IPS DF 6.9 (cell line): ENCODE measurements at regions not wholly inside any gene's neighbourhood (a gene's known extent, or its start where the extent isn't known, plus 50 kb on each side); places are given as distances from the start of the nearest gene placed in this dataset.

Experiments used
- DNase-seq: peaks from one replicate; pipeline ENCODE4 v3.0.0-alpha.2; 2013; ENCODE audit warnings: low read depth, low spot score
- H3K27ac ChIP-seq: one replicate; pipeline ENCODE4 v1.5.1; 2013; ENCODE audit warnings: low read length, control low read depth
- H3K27me3 ChIP-seq: 2 replicates; pipeline ENCODE4 v1.6.1; 2013; ENCODE audit warnings: mild to moderate bottlenecking, low read length; ENCODE audit not compliant: control insufficient read depth, insufficient read depth
- H3K36me3 ChIP-seq: 2 replicates; pipeline ENCODE4 v1.6.1; 2013; ENCODE audit warnings: low read length; ENCODE audit not compliant: control insufficient read depth, insufficient read depth
- H3K4me1 ChIP-seq: 2 replicates; pipeline ENCODE4 v1.6.1; 2013; ENCODE audit warnings: low read length; ENCODE audit not compliant: control insufficient read depth, insufficient read depth
- H3K4me3 ChIP-seq: 2 replicates; pipeline ENCODE4 v1.5.1; 2013; ENCODE audit warnings: mild to moderate bottlenecking, low read length
- H3K9me3 ChIP-seq: 2 replicates; pipeline ENCODE4 v1.6.1; 2013; ENCODE audit warnings: low read length, inconsistent platforms; ENCODE audit not compliant: control insufficient read depth, insufficient read depth
- WGBS: extraction: QIAGEN DNeasy Blood & Tissue Kit; methylation state at CpG from one replicate; pipeline ENCODE4 v1.1.7; 2013; ENCODE audit warnings: mixed read lengths, missing lambda C conversion rate; ENCODE audit not compliant: insufficient read length, insufficient coverage; 5-methylcytosine and 5-hydroxymethylcytosine counted together

DNA sequence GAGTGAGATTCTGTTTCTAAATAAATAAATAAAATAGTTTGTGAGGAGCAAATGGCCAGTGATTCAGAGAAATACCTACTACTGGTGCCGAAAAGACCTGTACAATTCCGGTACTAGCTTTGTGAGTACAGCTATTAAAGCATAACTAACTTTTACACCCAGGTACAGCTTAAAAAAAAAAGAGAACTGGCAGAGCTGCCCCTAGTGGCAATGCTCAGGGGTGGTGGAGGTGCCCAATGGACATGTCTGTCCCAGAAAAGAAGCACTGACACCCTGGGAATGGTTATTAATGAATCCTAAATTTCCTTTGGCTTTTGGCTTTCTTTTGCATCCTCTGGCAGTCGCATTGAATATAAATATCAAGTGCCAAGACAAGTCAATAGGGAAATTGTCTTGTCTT is 87.0 kb downstream of the LIPG start:
- Histone ChIP-seq H3K27me3 (no peaks in the 10 kb centered on the region), H3K36me3 (no peaks in the 10 kb centered on the region), H3K27ac (no peak overlapping the region), H3K4me3 (no peak overlapping the region), H3K4me1 (no peaks in the 10 kb centered on the region), H3K9me3 (no peaks in the 10 kb centered on the region)
- no peak for DNase-seq
- WGBS: no CpG with 5 or more reads among the region's 3 CpGs
